ENCODE measurements at regions not wholly inside any gene's neighbourhood (a gene's known extent, or its start where the extent isn't known, plus 50 kb on each side); places are given as distances from the start of the nearest gene placed in this dataset.

GRCh38 chr3:88408935-88409334, 259.2 kb downstream of the C3orf38 start:
- TF ChIP-seq CTCF (conservative IDR thresholded peaks at IDR 0.05; ENCODE audit: low read depth in 2 of 2): no peak
- no peak for TF ChIP-seq EZH2 (IDR thresholded peaks at IDR 0.05; ENCODE audit: low read depth, unreplicated experiment)
- TF ChIP-seq JUNB (IDR thresholded peaks at IDR 0.05; ENCODE audit: unreplicated experiment): no peak
- no peak for TF ChIP-seq REST (IDR thresholded peaks at IDR 0.05; ENCODE audit: unreplicated experiment)
- no peak for TF ChIP-seq POLR2AphosphoS5 (IDR thresholded peaks at IDR 0.05; ENCODE audit: low read depth)

Measured in GM23338 (cell line).